Breast epithelium (tissue), 4 donors: ENCODE measurements at regions not wholly inside any gene's neighbourhood (a gene's known extent, or its start where the extent isn't known, plus 50 kb on each side); places are given as distances from the start of the nearest gene placed in this dataset.

Source experiments
- DNase-seq, 2 donors: peaks; one replicate each; pipeline ENCODE4 v3.0.0-alpha.2; 2019; ENCODE audit warnings: low spot score in 2 of 2
- H3K27ac ChIP-seq, 2 donors: fragments of 200-600 bp; sonication (generic) in 1 of 2; one replicate each; pipeline ENCODE4 v1.5.1; 2016 to 2019; ENCODE audit warnings: mild to moderate bottlenecking in 1 of 2
- H3K27me3 ChIP-seq, 2 donors: fragments of 200-600 bp; sonication (generic) in 1 of 2; one replicate each; pipeline versions ENCODE4 v1.5.1 to v1.6.0; 2017 to 2019; ENCODE audit warnings: control low read depth in 1 of 2, mild to moderate bottlenecking in 1 of 2
- H3K36me3 ChIP-seq: fragments of 200-600 bp; one replicate; pipeline ENCODE4 v1.5.1; 2019
- H3K4me1 ChIP-seq, 2 donors: fragments of 200-600 bp; sonication (generic); one replicate each; pipeline ENCODE4 v1.5.1; 2016 to 2019; ENCODE audit warnings: control low read depth in 1 of 2
- H3K4me3 ChIP-seq, 3 donors: fragments of 200-600 bp; sonication (generic); 1 replicate in 2 of 3; 2 replicates in 1 of 3; pipeline ENCODE4 v1.5.1; 2016 to 2019; ENCODE audit warnings: mild to moderate bottlenecking in 3 of 3, moderate library complexity in 2 of 3
- H3K9me3 ChIP-seq, 2 donors: fragments of 200-600 bp; sonication (generic) in 1 of 2; one replicate each; pipeline ENCODE4 v1.5.1; 2016 to 2019; ENCODE audit warnings: control low read depth in 1 of 2
- POLR2A ChIP-seq: fragments of 450-650 bp; IDR thresholded peaks from one replicate; pipeline ENCODE4 v1.6.1; 2016; ENCODE audit warnings: antibody characterized with exemption, mild to moderate bottlenecking, moderate library complexity
- POLR2AphosphoS5 ChIP-seq, 3 donors: sonication (generic); formaldehyde crosslinking; IDR thresholded peaks; one replicate each; pipeline ENCODE4 v1.6.1; 2017; ENCODE audit warnings: antibody characterized with exemption in 3 of 3
- intact Hi-C: fragments of 100-400 bp; cut with DNase I; formaldehyde crosslinking; loops from one replicate; pipeline ENCODE4 v1.15.1; 2023; ENCODE audit warnings: low total_unique reads
- TF ChIP-seq, protein P1 (sequence below), 3 donors: fragments of 450-650 bp; IDR thresholded peaks; one replicate each; pipeline ENCODE4 v1.5.1; 2016 to 2017; ENCODE audit warnings: antibody characterized with exemption in 3 of 3, mild to moderate bottlenecking in 3 of 3, moderate library complexity in 3 of 3

GRCh38 chr2:65856928-65857327 is 424.5 kb upstream of the SPRED2 start:
- Histone ChIP-seq H3K4me3 (no peak overlapping the region), H3K27ac (no peak overlapping the region), H3K27me3 (no peaks in the 10 kb centered on the region), H3K4me1 (no peaks in the 10 kb centered on the region), H3K36me3 (no peaks in the 10 kb centered on the region), H3K9me3 (no peaks in the 10 kb centered on the region)
- no peak for TF ChIP-seq POLR2A
- TF ChIP-seq POLR2AphosphoS5 (IDR thresholded peaks at IDR 0.05): no peak
- TF ChIP-seq, protein P1, sequence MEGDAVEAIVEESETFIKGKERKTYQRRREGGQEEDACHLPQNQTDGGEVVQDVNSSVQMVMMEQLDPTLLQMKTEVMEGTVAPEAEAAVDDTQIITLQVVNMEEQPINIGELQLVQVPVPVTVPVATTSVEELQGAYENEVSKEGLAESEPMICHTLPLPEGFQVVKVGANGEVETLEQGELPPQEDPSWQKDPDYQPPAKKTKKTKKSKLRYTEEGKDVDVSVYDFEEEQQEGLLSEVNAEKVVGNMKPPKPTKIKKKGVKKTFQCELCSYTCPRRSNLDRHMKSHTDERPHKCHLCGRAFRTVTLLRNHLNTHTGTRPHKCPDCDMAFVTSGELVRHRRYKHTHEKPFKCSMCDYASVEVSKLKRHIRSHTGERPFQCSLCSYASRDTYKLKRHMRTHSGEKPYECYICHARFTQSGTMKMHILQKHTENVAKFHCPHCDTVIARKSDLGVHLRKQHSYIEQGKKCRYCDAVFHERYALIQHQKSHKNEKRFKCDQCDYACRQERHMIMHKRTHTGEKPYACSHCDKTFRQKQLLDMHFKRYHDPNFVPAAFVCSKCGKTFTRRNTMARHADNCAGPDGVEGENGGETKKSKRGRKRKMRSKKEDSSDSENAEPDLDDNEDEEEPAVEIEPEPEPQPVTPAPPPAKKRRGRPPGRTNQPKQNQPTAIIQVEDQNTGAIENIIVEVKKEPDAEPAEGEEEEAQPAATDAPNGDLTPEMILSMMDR (IDR thresholded peaks at IDR 0.05): no peak
- DNase-seq: no peak
- intact Hi-C loops: no loop called here

DNA sequence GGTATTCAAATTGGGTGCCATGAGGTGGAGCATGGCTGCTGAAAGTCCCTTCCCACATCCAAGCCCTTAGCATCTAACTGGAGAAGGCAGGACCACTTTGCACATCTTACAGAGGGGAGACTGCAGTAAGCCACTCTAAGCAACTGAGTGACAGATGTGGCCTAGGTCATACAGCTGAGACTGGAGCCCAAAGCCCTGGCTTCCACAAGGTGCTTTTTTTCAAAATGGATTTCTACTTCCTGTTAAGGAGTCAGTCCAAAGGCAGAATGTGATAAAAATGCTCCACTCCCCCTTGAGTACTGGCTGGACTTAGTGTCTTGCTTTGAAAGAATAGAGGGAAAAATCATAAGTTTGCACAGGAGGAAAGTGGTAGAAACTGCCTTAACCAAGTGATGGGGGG is 424.0 kb upstream of the SPRED2 start:
- no peak overlapping the region for H3K27ac ChIP-seq
- no peak overlapping the region for H3K4me3 ChIP-seq
- H3K36me3 ChIP-seq: no peaks in the 10 kb centered on the region
- no peak for DNase-seq
- H3K4me1 ChIP-seq: no peaks in the 10 kb centered on the region
- TF ChIP-seq POLR2A (no peak), POLR2AphosphoS5 (IDR thresholded peaks at IDR 0.05) (no peak)
- TF ChIP-seq, protein P1 (IDR thresholded peaks at IDR 0.05): no peak
- H3K9me3 ChIP-seq: no peaks in the 10 kb centered on the region
- intact Hi-C loops: no loop called here
- no peaks in the 10 kb centered on the region for H3K27me3 ChIP-seq

- no peak overlapping the region for H3K4me3 ChIP-seq
- no peak for DNase-seq
- no peaks in the 10 kb centered on the region for H3K9me3 ChIP-seq
- intact Hi-C loops: no loop called here
- no peaks in the 10 kb centered on the region for H3K36me3 ChIP-seq
- no peak overlapping the region for H3K27ac ChIP-seq
- H3K27me3 ChIP-seq: no peaks in the 10 kb centered on the region
- no peaks in the 10 kb centered on the region for H3K4me1 ChIP-seq
- TF ChIP-seq POLR2AphosphoS5 (IDR thresholded peaks at IDR 0.05) (no peak), POLR2A (no peak)
- TF ChIP-seq, protein P1 (IDR thresholded peaks at IDR 0.05): no peak
Observed at GRCh38 chr2:65850695-65851094, 418.3 kb upstream of the SPRED2 start.

DNA sequence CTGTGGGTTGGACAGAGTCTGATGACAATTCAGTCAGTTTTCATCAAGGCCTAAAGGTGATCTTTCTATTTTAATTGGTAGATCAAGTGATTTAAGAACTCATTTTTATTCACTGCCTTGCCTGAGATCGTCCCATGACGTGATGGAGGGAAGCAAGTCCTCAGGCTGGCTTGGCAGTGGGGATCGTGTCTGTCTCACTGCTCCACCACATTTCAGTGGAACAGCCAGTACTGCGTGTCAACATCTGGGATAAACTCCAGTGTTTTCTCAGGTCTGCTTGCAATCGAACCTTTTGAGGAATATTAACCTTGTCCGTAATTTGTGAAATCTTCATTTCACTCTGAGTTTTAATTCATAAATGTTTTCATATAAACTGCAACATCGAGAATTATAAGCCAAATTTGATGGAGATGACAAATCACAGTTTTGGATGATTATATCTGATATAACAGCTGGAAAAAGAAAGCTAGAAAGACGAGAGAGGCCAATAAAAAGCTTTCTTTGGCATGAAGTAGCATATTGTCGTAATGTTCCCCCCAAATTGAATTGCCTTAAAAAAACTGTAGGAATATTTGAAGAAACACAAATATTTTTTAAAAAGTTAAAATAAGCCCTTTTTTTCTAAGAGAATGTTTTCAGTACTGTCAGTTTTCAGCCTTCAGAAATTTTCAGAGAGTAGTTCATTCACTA is 414.7 kb upstream of the SPRED2 start:
- Histone ChIP-seq H3K9me3 (no peaks in the 10 kb centered on the region), H3K36me3 (no peaks in the 10 kb centered on the region), H3K4me1 (no peaks in the 10 kb centered on the region), H3K27me3 (no peaks in the 10 kb centered on the region), H3K27ac (no peak overlapping the region), H3K4me3 (no peak overlapping the region)
- DNase-seq: no peak
- no peak for TF ChIP-seq POLR2A
- TF ChIP-seq, protein P1 (IDR thresholded peaks at IDR 0.05): no peak
- TF ChIP-seq POLR2AphosphoS5 (IDR thresholded peaks at IDR 0.05): no peak
- intact Hi-C loops: no loop called here

DNA sequence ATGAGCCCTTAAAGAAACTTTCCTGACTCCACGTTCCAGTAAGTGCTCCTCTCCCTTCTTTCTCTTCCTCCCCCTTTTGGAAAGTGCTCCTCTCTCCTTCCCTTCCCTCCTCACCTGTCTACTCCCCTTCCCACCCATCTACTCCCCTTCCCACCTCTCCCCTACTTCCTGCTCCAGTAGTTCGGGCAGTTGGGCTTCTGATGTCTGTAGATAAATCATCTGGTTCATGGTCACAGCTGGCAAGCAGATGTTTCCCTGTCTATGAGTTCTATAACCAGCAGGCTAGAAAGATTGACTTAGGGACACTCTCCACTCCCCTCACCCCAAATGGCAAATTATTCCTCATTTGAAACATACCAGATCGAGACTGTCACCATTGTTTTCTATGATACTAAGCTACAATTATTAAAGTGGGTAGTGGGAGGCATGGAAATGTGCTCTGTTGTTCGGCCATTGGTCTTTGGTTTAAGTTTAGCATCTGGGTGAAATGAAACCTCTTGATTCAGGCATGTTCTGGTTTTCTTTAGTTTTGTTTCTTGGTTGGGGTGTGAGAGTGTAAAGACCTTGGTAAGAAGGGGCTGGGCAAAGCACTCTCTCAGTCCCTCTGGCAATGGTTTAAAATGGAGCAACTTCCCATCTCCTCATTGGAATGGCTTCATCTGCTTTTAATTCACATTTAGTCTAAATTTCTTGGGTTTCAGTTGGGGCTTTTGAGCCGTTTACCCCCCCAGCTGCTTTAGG is 413.2 kb upstream of the SPRED2 start:
- Histone ChIP-seq H3K4me1 (no peaks in the 10 kb centered on the region), H3K4me3 (no peak overlapping the region), H3K27ac (no peak overlapping the region), H3K9me3 (no peaks in the 10 kb centered on the region), H3K27me3 (no peaks in the 10 kb centered on the region), H3K36me3 (no peaks in the 10 kb centered on the region)
- DNase-seq: no peak
- intact Hi-C loops: no loop called here
- TF ChIP-seq POLR2AphosphoS5 (IDR thresholded peaks at IDR 0.05) (no peak), POLR2A (no peak)
- TF ChIP-seq, protein P1 (IDR thresholded peaks at IDR 0.05): no peak
